IPS DF 19.7 (cell line): ENCODE measurements at regions not wholly inside any gene's neighbourhood (a gene's known extent, or its start where the extent isn't known, plus 50 kb on each side); places are given as distances from the start of the nearest gene placed in this dataset.
"Not testable (repeated sequence)": the region's sequence is repeated elsewhere in the genome, so short reads cannot be mapped to it uniquely, and the experiment has no call there.

Experiments
- DNase-seq: peaks from one replicate; pipeline ENCODE4 v3.0.0-alpha.2; 2013; ENCODE audit warnings: low read depth, low spot score

- no peak for DNase-seq
Observed at GRCh38 chr18:22564036-22564435, 146.3 kb upstream of the CTAGE1 start.

GRCh38 chr18:22566703-22567420 is 149.1 kb upstream of the CTAGE1 start:
- no peak for DNase-seq

- no peak for DNase-seq
Observed at GRCh38 chr18:22567794-22568193, 150.1 kb upstream of the CTAGE1 start.

- no peak for DNase-seq
Observed at GRCh38 chr18:22570492-22570891, 152.8 kb upstream of the CTAGE1 start.

- no peak for DNase-seq
Observed at GRCh38 chr18:22572341-22572740, 154.6 kb upstream of the CTAGE1 start.

- no peak for DNase-seq
Observed at GRCh38 chr18:22579271-22579670, 161.6 kb upstream of the CTAGE1 start.

GRCh38 chr18:22585333-22585732 is 167.6 kb upstream of the CTAGE1 start:
- DNase-seq: no peak

GRCh38 chr18:22585821-22586220 is 168.1 kb upstream of the CTAGE1 start:
- DNase-seq: no peak

- no peak for DNase-seq
Observed at GRCh38 chr18:22591222-22591621, 173.5 kb upstream of the CTAGE1 start.

GRCh38 chr18:22594155-22594690 is 176.5 kb upstream of the CTAGE1 start:
- no peak for DNase-seq

GRCh38 chr18:22601481-22601880 is 183.8 kb upstream of the CTAGE1 start:
- no peak for DNase-seq

- not testable (repeated sequence) for DNase-seq
Observed at GRCh38 chr18:22602456-22602855, 184.7 kb upstream of the CTAGE1 start.

GRCh38 chr18:22603902-22604301 is 186.2 kb upstream of the CTAGE1 start:
- DNase-seq: no peak

GRCh38 chr18:22604390-22604985 is 186.8 kb upstream of the CTAGE1 start:
- no peak for DNase-seq

- DNase-seq: no peak
Observed at GRCh38 chr18:22604986-22605421, 187.3 kb upstream of the CTAGE1 start.

GRCh38 chr18:22605736-22606135 is 188.0 kb upstream of the CTAGE1 start:
- DNase-seq: no peak

GRCh38 chr18:22606563-22607283 is 189.0 kb upstream of the CTAGE1 start:
- no peak for DNase-seq

- DNase-seq: no peak
Observed at GRCh38 chr18:22607284-22607635, 189.5 kb upstream of the CTAGE1 start.

- DNase-seq: no peak
Observed at GRCh38 chr18:22608847-22609246, 191.1 kb upstream of the CTAGE1 start.

GRCh38 chr18:22609642-22610041 is 191.9 kb upstream of the CTAGE1 start:
- no peak for DNase-seq

- no peak for DNase-seq
Observed at GRCh38 chr18:22613058-22613690, 195.5 kb upstream of the CTAGE1 start.

GRCh38 chr18:22613788-22614187 is 196.1 kb upstream of the CTAGE1 start:
- no peak for DNase-seq
